ENCODE measurements at regions not wholly inside any gene's neighbourhood (a gene's known extent, or its start where the extent isn't known, plus 50 kb on each side); places are given as distances from the start of the nearest gene placed in this dataset.

GRCh38 chr17:83193336-83194185 lies 114.2 kb downstream of the METRNL start:
- no peak for DNase-seq (ENCODE audit: low read depth)
- TF ChIP-seq CTCF (IDR thresholded peaks at IDR 0.05; ENCODE audit: control insufficient read depth, insufficient read depth, low read depth, low read length, missing control alignments): no peak

GRCh38 chr17:83194186-83194561 lies 114.8 kb downstream of the METRNL start:
- DNase-seq (ENCODE audit: low read depth): no peak
- TF ChIP-seq CTCF (IDR thresholded peaks at IDR 0.05; ENCODE audit: control insufficient read depth, insufficient read depth, low read depth, low read length, missing control alignments): no peak

More at GRCh38 chr17:83193336-83194185, 114.2 kb downstream of the METRNL start:
- no peak overlapping the region for H3K4me3 ChIP-seq (ENCODE audit: control insufficient read depth, low read depth, low read length)

GRCh38 chr17:83194761-83195329 lies 115.4 kb downstream of the METRNL start:
- DNase-seq (ENCODE audit: low read depth): peak; percentile 59
- no peak for TF ChIP-seq CTCF (IDR thresholded peaks at IDR 0.05; ENCODE audit: control insufficient read depth, insufficient read depth, low read depth, low read length, missing control alignments)
- no peak overlapping the region for H3K4me3 ChIP-seq (ENCODE audit: control insufficient read depth, low read depth, low read length)

More at GRCh38 chr17:83194186-83194561, 114.8 kb downstream of the METRNL start:
- H3K4me3 ChIP-seq (ENCODE audit: control insufficient read depth, low read depth, low read length): no peak overlapping the region

- TF ChIP-seq CTCF (IDR thresholded peaks at IDR 0.05; ENCODE audit: control insufficient read depth, insufficient read depth, low read depth, low read length, missing control alignments): peak; percentile 41
- H3K4me3 ChIP-seq (ENCODE audit: control insufficient read depth, low read depth, low read length): no peak overlapping the region; the same call in 1 of the 2 replicates
- peak; percentile 79 for DNase-seq (ENCODE audit: low read depth)
Measured at GRCh38 chr17:83195330-83196023, 116.1 kb downstream of the METRNL start.

GRCh38 chr17:83196024-83196365 lies 116.6 kb downstream of the METRNL start:
- DNase-seq (ENCODE audit: low read depth): peak; percentile 70
- TF ChIP-seq CTCF (IDR thresholded peaks at IDR 0.05; ENCODE audit: control insufficient read depth, insufficient read depth, low read depth, low read length, missing control alignments): no peak
- H3K4me3 ChIP-seq (ENCODE audit: control insufficient read depth, low read depth, low read length): no peak overlapping the region; the same call in 1 of the 2 replicates

- TF ChIP-seq CTCF (IDR thresholded peaks at IDR 0.05; ENCODE audit: control insufficient read depth, insufficient read depth, low read depth, low read length, missing control alignments): no peak
- H3K4me3 ChIP-seq (ENCODE audit: control insufficient read depth, low read depth, low read length): no peak overlapping the region
- DNase-seq (ENCODE audit: low read depth): no peak
Measured at GRCh38 chr17:83196366-83196765, 117.0 kb downstream of the METRNL start.
